ENCODE measurements at regions not wholly inside any gene's neighbourhood (a gene's known extent, or its start where the extent isn't known, plus 50 kb on each side); places are given as distances from the start of the nearest gene placed in this dataset.

DNA sequence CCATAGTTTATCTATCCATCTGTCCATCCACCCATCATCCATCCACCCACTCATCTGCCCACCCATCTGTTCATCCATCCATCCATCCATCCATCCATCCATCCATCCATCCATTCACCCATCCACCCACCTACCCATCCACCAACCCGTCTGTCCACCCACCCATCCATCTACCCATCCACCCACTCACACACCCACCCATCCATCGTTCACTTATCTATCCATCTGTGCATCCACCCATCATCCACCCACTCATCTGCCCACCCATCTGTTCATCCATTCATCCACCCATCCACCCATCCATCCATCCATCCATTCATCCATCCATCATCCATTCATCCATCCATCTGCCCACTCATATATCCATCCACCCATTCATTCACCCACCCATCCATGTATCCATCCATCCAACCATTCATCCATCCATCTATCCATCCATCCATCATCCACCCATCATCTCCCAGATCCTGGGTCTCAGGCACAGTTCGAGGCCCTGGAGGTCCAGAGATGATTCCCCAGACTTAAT, 88.2 kb upstream of the WNT4 start:
- Histone ChIP-seq H3K27ac (ENCODE audit: insufficient read depth, low read depth, low read length, poor library complexity, severe bottlenecking) (no peak overlapping the region), H3K36me3 (ENCODE audit: control insufficient read depth, insufficient read depth, low read length) (no peaks in the 10 kb centered on the region), H3K27me3 (ENCODE audit: control insufficient read depth, insufficient read depth, low read length, poor library complexity, severe bottlenecking) (peaks cover 4% of the 10 kb centered on the region), H3K9me3 (ENCODE audit: control insufficient read depth, low read length) (no peaks in the 10 kb centered on the region), H3K4me1 (ENCODE audit: control insufficient read depth, insufficient read depth, low read length) (peaks cover 22% of the 10 kb centered on the region), H3K4me3 (ENCODE audit: insufficient read depth, low read depth, low read length) (no peak overlapping the region)
- 91 to 93% methylated on average over 3 of the region's 3 CpGs for WGBS, 2 experiments

- Histone ChIP-seq H3K9me3 (ENCODE audit: control insufficient read depth, low read length) (no peaks in the 10 kb centered on the region), H3K4me3 (ENCODE audit: insufficient read depth, low read depth, low read length) (no peak overlapping the region), H3K36me3 (ENCODE audit: control insufficient read depth, insufficient read depth, low read length) (no peaks in the 10 kb centered on the region), H3K27ac (ENCODE audit: insufficient read depth, low read depth, low read length, poor library complexity, severe bottlenecking) (no peak overlapping the region), H3K4me1 (ENCODE audit: control insufficient read depth, insufficient read depth, low read length) (peaks cover 21% of the 10 kb centered on the region), H3K27me3 (ENCODE audit: control insufficient read depth, insufficient read depth, low read length, poor library complexity, severe bottlenecking) (peaks cover 4% of the 10 kb centered on the region)
- 95% methylated on average over 6 of the region's 6 CpGs for WGBS, 2 experiments
Observed at GRCh38 chr1:22231995-22232690, 89.2 kb upstream of the WNT4 start.

DNA sequence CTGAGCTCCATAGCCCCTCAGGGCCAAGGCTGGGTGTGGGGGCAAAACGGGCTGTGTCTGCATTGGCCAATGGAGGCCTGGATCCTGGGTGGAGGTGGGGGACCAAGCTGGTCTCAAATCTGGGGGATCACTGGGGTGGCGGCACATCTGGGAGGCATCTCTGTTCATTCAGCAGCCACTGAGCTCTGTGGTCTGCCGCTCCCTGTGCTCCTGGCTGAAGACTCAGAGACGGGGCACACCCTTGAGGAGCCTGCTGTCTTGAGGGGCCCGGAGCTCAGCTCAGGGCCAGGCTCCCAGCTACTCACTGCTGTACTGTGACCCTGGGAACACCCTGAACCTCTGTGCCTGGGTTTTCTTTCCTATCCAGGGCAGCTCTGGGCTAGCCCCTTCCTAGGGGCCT, 90.3 kb upstream of the WNT4 start:
- Histone ChIP-seq H3K9me3 (ENCODE audit: control insufficient read depth, low read length) (no peaks in the 10 kb centered on the region), H3K4me1 (ENCODE audit: control insufficient read depth, insufficient read depth, low read length) (peaks cover 21% of the 10 kb centered on the region), H3K27me3 (ENCODE audit: control insufficient read depth, insufficient read depth, low read length, poor library complexity, severe bottlenecking) (peaks cover 4% of the 10 kb centered on the region), H3K27ac (ENCODE audit: insufficient read depth, low read depth, low read length, poor library complexity, severe bottlenecking) (no peak overlapping the region), H3K36me3 (ENCODE audit: control insufficient read depth, insufficient read depth, low read length) (no peaks in the 10 kb centered on the region), H3K4me3 (ENCODE audit: insufficient read depth, low read depth, low read length) (no peak overlapping the region)
- WGBS, 2 experiments, result 95% methylated on average over 5 of the region's 5 CpGs

DNA sequence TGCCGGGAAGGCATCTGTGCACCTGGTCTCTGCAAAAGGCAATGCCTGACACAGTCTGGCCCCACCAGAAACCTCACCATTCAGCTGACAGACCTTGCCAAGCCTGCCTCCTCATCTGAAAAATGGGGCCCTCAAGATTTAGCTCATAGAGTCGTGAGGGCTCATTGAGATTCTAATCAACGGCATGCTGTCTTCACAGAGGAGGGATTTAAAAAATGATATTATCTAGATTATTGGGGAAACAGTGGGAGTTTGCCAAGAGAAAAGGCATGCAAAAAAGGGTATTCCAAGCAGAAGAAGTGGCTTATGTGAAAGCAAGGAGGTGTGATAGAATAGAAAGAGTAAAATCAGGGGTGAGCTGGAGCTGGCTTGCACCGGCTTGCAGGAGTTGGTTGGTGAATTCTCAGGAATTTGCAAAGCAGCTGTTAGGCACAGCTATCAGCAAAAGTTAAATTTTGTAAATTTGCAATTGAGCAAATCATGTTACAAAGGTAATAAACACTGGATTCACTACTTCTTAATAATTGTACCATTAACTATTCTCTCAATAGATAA, 91.7 kb upstream of the WNT4 start:
- H3K4me3 ChIP-seq (ENCODE audit: insufficient read depth, low read depth, low read length), result no peak overlapping the region
- no peak overlapping the region for H3K27ac ChIP-seq (ENCODE audit: insufficient read depth, low read depth, low read length, poor library complexity, severe bottlenecking)

DNA sequence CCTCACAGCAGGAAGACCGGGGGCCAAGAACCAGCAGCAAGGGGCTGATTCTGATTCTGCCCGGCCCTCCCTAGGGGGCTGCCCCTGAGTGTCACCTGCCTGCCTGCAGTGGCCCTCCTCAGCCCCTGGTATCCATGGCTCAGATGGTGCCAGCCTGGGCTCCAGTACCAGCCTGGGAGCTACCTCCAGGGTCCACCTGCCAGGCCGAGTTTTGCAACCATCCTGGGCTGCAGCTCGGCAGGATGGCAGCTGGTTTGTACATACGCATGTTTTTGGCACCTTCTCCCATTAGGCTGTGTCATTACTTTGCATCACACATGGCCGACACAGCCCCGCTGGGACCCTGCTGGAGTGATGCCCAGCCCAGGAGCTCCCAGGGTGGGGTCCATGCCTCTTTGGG, 93.3 kb upstream of the WNT4 start:
- Histone ChIP-seq H3K9me3 (ENCODE audit: control insufficient read depth, low read length) (no peaks in the 10 kb centered on the region), H3K4me3 (ENCODE audit: insufficient read depth, low read depth, low read length) (no peak overlapping the region), H3K27ac (ENCODE audit: insufficient read depth, low read depth, low read length, poor library complexity, severe bottlenecking) (no peak overlapping the region), H3K27me3 (ENCODE audit: control insufficient read depth, insufficient read depth, low read length, poor library complexity, severe bottlenecking) (no peaks in the 10 kb centered on the region), H3K36me3 (ENCODE audit: control insufficient read depth, insufficient read depth, low read length) (no peaks in the 10 kb centered on the region), H3K4me1 (ENCODE audit: control insufficient read depth, insufficient read depth, low read length) (peaks cover 9% of the 10 kb centered on the region)
- WGBS, 2 experiments, result 86 to 89% methylated on average over 7 of the region's 7 CpGs

More for the DNA sequence above, 91.7 kb upstream of the WNT4 start:
- 35 to 39% methylated on average over 4 of the region's 4 CpGs for WGBS, 2 experiments
- no peaks in the 10 kb centered on the region for H3K27me3 ChIP-seq (ENCODE audit: control insufficient read depth, insufficient read depth, low read length, poor library complexity, severe bottlenecking)
- H3K9me3 ChIP-seq (ENCODE audit: control insufficient read depth, low read length), result no peaks in the 10 kb centered on the region
- peaks cover 9% of the 10 kb centered on the region for H3K4me1 ChIP-seq (ENCODE audit: control insufficient read depth, insufficient read depth, low read length)
- H3K36me3 ChIP-seq (ENCODE audit: control insufficient read depth, insufficient read depth, low read length), result no peaks in the 10 kb centered on the region

GRCh38 chr1:22236900-22237299, 94.0 kb upstream of the WNT4 start:
- H3K9me3 ChIP-seq (ENCODE audit: control insufficient read depth, low read length), result no peaks in the 10 kb centered on the region
- no peak overlapping the region for H3K27ac ChIP-seq (ENCODE audit: insufficient read depth, low read depth, low read length, poor library complexity, severe bottlenecking)
- H3K27me3 ChIP-seq (ENCODE audit: control insufficient read depth, insufficient read depth, low read length, poor library complexity, severe bottlenecking), result no peaks in the 10 kb centered on the region
- WGBS, 2 experiments, result 85 to 91% methylated on average over 6 of the region's 6 CpGs
- H3K4me3 ChIP-seq (ENCODE audit: insufficient read depth, low read depth, low read length), result no peak overlapping the region
- no peaks in the 10 kb centered on the region for H3K36me3 ChIP-seq (ENCODE audit: control insufficient read depth, insufficient read depth, low read length)
- H3K4me1 ChIP-seq (ENCODE audit: control insufficient read depth, insufficient read depth, low read length), result peaks cover 9% of the 10 kb centered on the region

DNA sequence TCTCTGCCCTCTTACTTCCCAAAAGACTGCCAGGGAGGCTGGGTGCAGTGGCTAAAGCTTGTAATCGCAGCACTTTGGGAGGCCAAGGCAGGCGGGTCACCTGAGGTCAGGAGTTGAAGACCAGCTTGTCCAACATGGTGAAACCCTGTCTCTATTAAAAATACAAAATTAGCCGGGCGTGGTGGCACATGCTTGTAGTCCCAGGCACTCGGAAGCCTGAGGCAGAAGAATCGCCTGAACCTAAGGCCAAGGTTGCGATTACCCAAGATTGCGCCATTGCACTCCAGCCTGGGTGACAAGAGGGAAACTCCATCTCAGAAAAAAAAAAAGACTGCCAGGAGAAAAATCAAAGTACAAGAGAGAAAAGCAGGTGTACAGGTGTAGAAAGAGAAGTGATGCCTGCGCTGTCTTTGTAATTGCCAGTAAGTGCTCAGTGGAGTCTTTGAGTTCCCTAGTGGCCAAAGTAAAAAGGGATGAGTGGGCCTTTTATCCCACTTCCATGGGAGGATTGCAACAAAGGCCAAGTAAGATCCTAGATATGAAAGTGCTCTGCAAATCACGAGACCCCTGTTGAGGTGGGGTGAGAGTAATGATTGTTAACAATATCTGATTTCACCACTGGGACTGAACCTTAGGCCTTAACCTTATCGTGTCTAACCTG, 94.7 kb upstream of the WNT4 start:
- H3K4me1 ChIP-seq (ENCODE audit: control insufficient read depth, insufficient read depth, low read length), result peaks cover 9% of the 10 kb centered on the region
- WGBS, 2 experiments, result 94% methylated on average over 11 of the region's 11 CpGs
- no peak overlapping the region for H3K27ac ChIP-seq (ENCODE audit: insufficient read depth, low read depth, low read length, poor library complexity, severe bottlenecking)
- H3K27me3 ChIP-seq (ENCODE audit: control insufficient read depth, insufficient read depth, low read length, poor library complexity, severe bottlenecking), result no peaks in the 10 kb centered on the region
- no peaks in the 10 kb centered on the region for H3K36me3 ChIP-seq (ENCODE audit: control insufficient read depth, insufficient read depth, low read length)
- H3K9me3 ChIP-seq (ENCODE audit: control insufficient read depth, low read length), result no peaks in the 10 kb centered on the region
- H3K4me3 ChIP-seq (ENCODE audit: insufficient read depth, low read depth, low read length), result no peak overlapping the region

DNA sequence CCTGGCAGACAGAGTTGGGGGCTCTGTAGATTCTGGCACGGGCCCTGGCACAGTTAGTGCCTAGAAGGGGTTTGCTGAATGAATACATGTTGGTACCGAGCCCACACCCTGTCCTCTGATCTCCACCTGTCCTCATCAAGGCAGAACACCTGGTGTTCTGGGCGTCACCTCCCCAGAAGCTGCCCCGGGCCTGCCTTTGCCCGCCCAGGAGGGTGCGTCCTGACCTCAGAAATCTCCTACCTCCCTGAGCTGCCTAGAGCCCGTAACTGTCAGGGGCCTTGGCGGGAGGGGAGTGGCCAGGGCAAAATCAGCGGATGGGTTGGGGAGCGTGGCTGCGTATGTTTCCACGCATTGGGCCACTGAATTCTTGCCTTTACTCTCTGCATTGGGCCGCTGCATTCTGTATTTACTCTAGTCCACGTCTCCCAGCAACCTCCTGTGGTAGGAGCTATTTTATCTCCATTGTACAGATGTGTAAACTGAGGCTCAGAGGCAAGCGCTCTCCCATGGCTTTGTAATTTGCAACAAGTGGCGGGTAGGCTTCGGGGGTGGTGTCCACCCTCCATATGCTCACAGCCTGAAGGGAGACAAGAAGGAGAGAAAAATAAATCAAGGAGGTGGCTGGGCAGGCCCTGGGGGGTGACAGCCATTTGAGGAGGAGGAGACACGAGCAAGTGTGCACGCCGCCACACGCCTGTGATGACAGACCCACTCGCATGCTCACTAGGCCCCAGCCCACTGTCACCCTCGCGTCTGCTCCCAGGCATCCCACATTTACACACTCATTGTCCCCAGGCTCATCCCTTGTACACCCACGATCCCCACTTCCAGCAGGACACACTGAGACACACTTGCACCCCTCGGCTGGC, 95.7 kb upstream of the WNT4 start:
- H3K27me3 ChIP-seq (ENCODE audit: control insufficient read depth, insufficient read depth, low read length, poor library complexity, severe bottlenecking), result no peaks in the 10 kb centered on the region
- no peak overlapping the region for H3K27ac ChIP-seq (ENCODE audit: insufficient read depth, low read depth, low read length, poor library complexity, severe bottlenecking)
- H3K9me3 ChIP-seq (ENCODE audit: control insufficient read depth, low read length), result no peaks in the 10 kb centered on the region
- H3K4me3 ChIP-seq (ENCODE audit: insufficient read depth, low read depth, low read length), result no peak overlapping the region
- no peaks in the 10 kb centered on the region for H3K36me3 ChIP-seq (ENCODE audit: control insufficient read depth, insufficient read depth, low read length)
- WGBS, 2 experiments, result 94 to 95% methylated on average over 26 of the region's 26 CpGs
- peaks cover 11% of the 10 kb centered on the region for H3K4me1 ChIP-seq (ENCODE audit: control insufficient read depth, insufficient read depth, low read length)

DNA sequence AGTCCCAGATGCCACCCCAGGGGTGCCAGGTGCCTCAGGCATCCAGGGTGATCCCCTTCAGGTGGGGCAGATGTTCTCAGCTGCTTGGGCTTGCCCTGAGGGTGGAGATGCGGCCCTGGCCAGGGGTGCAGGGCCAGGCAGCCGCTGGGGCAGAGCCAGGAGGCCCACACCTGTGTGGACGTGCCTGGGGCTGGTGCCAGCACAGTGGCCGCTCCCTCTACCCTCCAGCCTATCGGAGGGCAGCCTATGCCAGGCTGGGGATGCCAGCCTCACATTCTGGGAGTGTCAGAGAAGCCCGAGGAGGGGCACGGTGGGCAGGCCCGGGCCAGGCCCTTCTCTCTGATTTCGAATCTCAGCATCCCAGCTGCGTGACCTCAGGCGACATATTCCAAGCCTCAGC, 96.5 kb upstream of the WNT4 start:
- H3K36me3 ChIP-seq (ENCODE audit: control insufficient read depth, insufficient read depth, low read length), result no peaks in the 10 kb centered on the region
- H3K4me1 ChIP-seq (ENCODE audit: control insufficient read depth, insufficient read depth, low read length), result peaks cover 8% of the 10 kb centered on the region
- WGBS, 2 experiments, result 94% methylated on average over 11 of the region's 11 CpGs
- no peak overlapping the region for H3K4me3 ChIP-seq (ENCODE audit: insufficient read depth, low read depth, low read length)
- H3K27ac ChIP-seq (ENCODE audit: insufficient read depth, low read depth, low read length, poor library complexity, severe bottlenecking), result no peak overlapping the region
- no peaks in the 10 kb centered on the region for H3K9me3 ChIP-seq (ENCODE audit: control insufficient read depth, low read length)
- no peaks in the 10 kb centered on the region for H3K27me3 ChIP-seq (ENCODE audit: control insufficient read depth, insufficient read depth, low read length, poor library complexity, severe bottlenecking)

GRCh38 chr1:22241250-22241649, 98.4 kb upstream of the WNT4 start:
- Histone ChIP-seq H3K4me3 (ENCODE audit: insufficient read depth, low read depth, low read length) (no peak overlapping the region), H3K9me3 (ENCODE audit: control insufficient read depth, low read length) (no peaks in the 10 kb centered on the region), H3K4me1 (ENCODE audit: control insufficient read depth, insufficient read depth, low read length) (peaks cover 18% of the 10 kb centered on the region), H3K27ac (ENCODE audit: insufficient read depth, low read depth, low read length, poor library complexity, severe bottlenecking) (no peak overlapping the region), H3K36me3 (ENCODE audit: control insufficient read depth, insufficient read depth, low read length) (no peaks in the 10 kb centered on the region), H3K27me3 (ENCODE audit: control insufficient read depth, insufficient read depth, low read length, poor library complexity, severe bottlenecking) (no peaks in the 10 kb centered on the region)
- WGBS, 2 experiments, result 88 to 92% methylated on average over 3 of the region's 3 CpGs
